H1 (cell line): ENCODE measurements at regions not wholly inside any gene's neighbourhood (a gene's known extent, or its start where the extent isn't known, plus 50 kb on each side); places are given as distances from the start of the nearest gene placed in this dataset.
A peak's percentile ranks its signal among the peaks of the same experiment; 100 is the strongest.

Experiments
- CTCF ChIA-PET: fragments of 300-600 bp; sonication (Branson Sonifier 250); formaldehyde crosslinking; loops from one replicate; lab custom pipeline; 2021; ENCODE audit not compliant: partially characterized antibody; lab: Charles Lee
- POLR2A ChIA-PET: fragments of 300-600 bp; sonication (Branson Sonifier 250); formaldehyde crosslinking; loops from one replicate; lab custom pipeline; 2021; ENCODE audit warnings: inconsistent platforms; ENCODE audit not compliant: partially characterized antibody; lab: Charles Lee
- DNase-seq, 2 experiments: peaks; one replicate each; pipeline versions ENCODE4 v3.0.0 to v3.0.0-alpha.2; 2010 to 2022; ENCODE audit warnings: low spot score in 2 of 2, low read depth in 1 of 2, mixed read lengths in 1 of 2
- FAIRE-seq: peaks from 2 replicates; lab custom pipeline; 2011; peaks lifted over from hg19 to GRCh38; lab: Jason Lieb, UNC
- H2AFZ ChIP-seq: 2 replicates; pipeline ENCODE4 v1.8.1; 2012; ENCODE audit warnings: low read length, inconsistent platforms
- H2AK5ac ChIP-seq: 2 replicates; pipeline ENCODE4 v1.6.1; 2013; ENCODE audit warnings: low read depth, low read length
- H2BK120ac ChIP-seq: replicated peaks from 2 replicates; pipeline ENCODE3; 2013; ENCODE audit warnings: low read depth, low read length, inconsistent platforms
- H2BK12ac ChIP-seq: 2 replicates; pipeline ENCODE4 v1.6.1; 2013; ENCODE audit warnings: low read depth, low read length
- H2BK15ac ChIP-seq: 2 replicates; pipeline ENCODE4 v1.6.1; 2013; ENCODE audit warnings: low read length
- H2BK20ac ChIP-seq: 2 replicates; pipeline ENCODE4 v1.6.1; 2013; ENCODE audit warnings: low read length
- H2BK5ac ChIP-seq: 2 replicates; pipeline ENCODE4 v1.6.1; 2013; ENCODE audit warnings: low read depth, low read length
- H3K14ac ChIP-seq: 2 replicates; pipeline ENCODE4 v1.6.1; 2013; ENCODE audit warnings: inconsistent platforms; ENCODE audit not compliant: insufficient read length
- H3K18ac ChIP-seq: 2 replicates; pipeline ENCODE4 v1.6.1; 2013; ENCODE audit warnings: low read length; ENCODE audit errors: extremely low read depth
- H3K23ac ChIP-seq: 2 replicates; pipeline ENCODE4 v1.6.1; 2013; ENCODE audit warnings: inconsistent platforms; ENCODE audit not compliant: insufficient read length
- H3K23me2 ChIP-seq: 2 replicates; pipeline ENCODE4 v1.6.1; 2013; ENCODE audit warnings: low read depth, low read length
- H3K27ac ChIP-seq: 2 replicates; pipeline ENCODE4 v1.6.1; 2011; ENCODE audit warnings: low read depth, low read length, inconsistent platforms
- H3K27me3 ChIP-seq, 4 experiments: replicated peaks in 1 of 4; 1 replicate in 1 of 4; 2 replicates in 3 of 4; pipeline versions ENCODE4 v1.6.1 to v1.8.1; 2011 to 2013; ENCODE audit warnings: low read length in 3 of 4, mild to moderate bottlenecking in 3 of 4, inconsistent platforms in 2 of 4, mixed read lengths in 2 of 4, moderate library complexity in 1 of 4; ENCODE audit not compliant: control insufficient read depth in 3 of 4, insufficient read depth in 3 of 4; ENCODE audit errors: extremely low read depth in 1 of 4
- H3K36me3 ChIP-seq, 4 experiments: 2 replicates each; pipeline versions ENCODE4 v1.6.1 to v1.8.1; 2011 to 2013; ENCODE audit warnings: mild to moderate bottlenecking in 4 of 4, low read length in 3 of 4, moderate library complexity in 2 of 4, control low read depth in 1 of 4, inconsistent platforms in 1 of 4; ENCODE audit not compliant: insufficient read depth in 4 of 4, control insufficient read depth in 2 of 4
- H3K4ac ChIP-seq: replicated peaks from 2 replicates; pipeline ENCODE3; 2013; ENCODE audit warnings: low read length, low read depth, mixed read lengths, inconsistent platforms; ENCODE audit not compliant: insufficient read length
- H3K4me1 ChIP-seq, 4 experiments: replicated peaks in 1 of 4; 1 replicate in 1 of 4; 2 replicates in 3 of 4; pipeline versions ENCODE4 v1.6.1 to v1.8.1; 2011 to 2013; ENCODE audit warnings: low read length in 3 of 4, inconsistent platforms in 2 of 4, mixed read lengths in 1 of 4; ENCODE audit not compliant: insufficient read depth in 4 of 4, control insufficient read depth in 3 of 4
- H3K4me2 ChIP-seq, 2 experiments: 2 replicates each; pipeline versions ENCODE4 v1.6.1 to v1.8.1; 2011 to 2013; ENCODE audit warnings: low read depth in 2 of 2, low read length in 2 of 2, control low read depth in 1 of 2, inconsistent platforms in 1 of 2, mild to moderate bottlenecking in 1 of 2; ENCODE audit not compliant: insufficient read depth in 1 of 2
- H3K4me3 ChIP-seq, 4 experiments: fragments of 200-600, 300-600 bp in 1 of 4; sonication (generic), shearing (Covaris generic), sonication (Bioruptor Twin) in 1 of 4; 2 replicates each; pipeline versions ENCODE4 v1.5.1 to v1.8.1; 2011 to 2016; ENCODE audit warnings: low read length in 4 of 4, low read depth in 3 of 4, control low read depth in 2 of 4, inconsistent platforms in 2 of 4, mild to moderate bottlenecking in 2 of 4, mixed read lengths in 1 of 4, moderate library complexity in 1 of 4; ENCODE audit not compliant: insufficient read depth in 2 of 4; ENCODE audit errors: extremely low read depth in 1 of 4
- H3K56ac ChIP-seq: replicated peaks from 2 replicates; pipeline ENCODE3; 2013; ENCODE audit warnings: low read depth, mild to moderate bottlenecking, mixed read lengths, low read length, inconsistent platforms; ENCODE audit not compliant: insufficient read length
- H3K79me1 ChIP-seq: 2 replicates; pipeline ENCODE4 v1.6.1; 2013; ENCODE audit warnings: low read depth, low read length, control low read depth
- H3K79me2 ChIP-seq, 2 experiments: 2 replicates each; pipeline versions ENCODE4 v1.6.1 to v1.8.1; 2012 to 2013; ENCODE audit warnings: low read length in 2 of 2, mild to moderate bottlenecking in 2 of 2, inconsistent platforms in 1 of 2; ENCODE audit not compliant: insufficient read depth in 2 of 2, control insufficient read depth in 1 of 2
- H3K9ac ChIP-seq, 4 experiments: replicated peaks in 1 of 4; 1 replicate in 1 of 4; 2 replicates in 3 of 4; pipeline versions ENCODE4 v1.6.1 to v1.8.1; 2011 to 2013; ENCODE audit warnings: low read depth in 3 of 4, low read length in 3 of 4, control low read depth in 2 of 4, mild to moderate bottlenecking in 2 of 4, moderate library complexity in 2 of 4, inconsistent platforms in 1 of 4; ENCODE audit errors: extremely low read depth in 1 of 4
- H3K9me3 ChIP-seq, 2 experiments: 2 replicates each; pipeline versions ENCODE4 v1.6.1 to v1.8.1; 2012 to 2013; ENCODE audit warnings: mild to moderate bottlenecking in 2 of 2, moderate library complexity in 2 of 2, control low read depth in 1 of 2, inconsistent platforms in 1 of 2, low read depth in 1 of 2, low read length in 1 of 2, mixed read lengths in 1 of 2; ENCODE audit not compliant: insufficient read depth in 2 of 2
- H4K20me1 ChIP-seq, 2 experiments: replicated peaks in 1 of 2; 2 replicates each; pipeline versions ENCODE3 to v1.8.1; 2011 to 2013; ENCODE audit warnings: inconsistent platforms in 2 of 2, low read length in 2 of 2, mild to moderate bottlenecking in 1 of 2; ENCODE audit not compliant: insufficient read depth in 2 of 2, control insufficient read depth in 1 of 2
- H4K5ac ChIP-seq: 2 replicates; pipeline ENCODE4 v1.6.1; 2013; ENCODE audit warnings: low read length, low read depth, mixed read lengths, inconsistent platforms; ENCODE audit not compliant: insufficient read length
- H4K8ac ChIP-seq: 2 replicates; pipeline ENCODE4 v1.8.0; 2013; ENCODE audit warnings: mild to moderate bottlenecking, moderate library complexity, low read length, inconsistent platforms; ENCODE audit not compliant: insufficient read depth; ENCODE audit errors: extremely low read depth
- H4K91ac ChIP-seq: replicated peaks from 2 replicates; pipeline ENCODE3; 2013; ENCODE audit warnings: low read length, mixed read lengths, inconsistent platforms; ENCODE audit not compliant: insufficient read length
- SRF ChIP-seq: IDR thresholded peaks from 2 replicates; pipeline ENCODE4 v1.6.1; 2011; ENCODE audit warnings: mild to moderate bottlenecking, low read depth, low read length, moderate library complexity
- TEAD4 ChIP-seq: IDR thresholded peaks from 2 replicates; pipeline ENCODE4 v1.6.1; 2012; ENCODE audit warnings: low read depth, low read length, inconsistent platforms, mixed read lengths
- WGBS, 2 experiments: shearing (Covaris generic) in 1 of 2; methylation state at CpG; one replicate each; pipeline versions ENCODE4 v1.1.6 to v1.1.7; 2013 to 2015; ENCODE audit warnings: low lambda C conversion rate in 2 of 2, mixed read lengths in 2 of 2, inconsistent platforms in 1 of 2, low coverage in 1 of 2, missing lambda C conversion rate in 1 of 2; ENCODE audit not compliant: insufficient replicate concordance in 2 of 2, insufficient coverage in 1 of 2, insufficient read length in 1 of 2; ENCODE audit errors: extremely low coverage in 1 of 2, missing lambda C conversion rate in 1 of 2; 5-methylcytosine and 5-hydroxymethylcytosine counted together

GRCh38 chr7:155230169-155230593 is 67.5 kb upstream of the INSIG1 start:
- Histone ChIP-seq H3K36me3 (no peaks in the 10 kb centered on the region), H3K4me3 (no peak overlapping the region), H2BK120ac (no peak overlapping the region), H4K5ac (no peak overlapping the region), H4K20me1 (no peaks in the 10 kb centered on the region), H3K18ac (no peak overlapping the region), H3K79me2 (no peaks in the 10 kb centered on the region), H2BK5ac (no peak overlapping the region), H3K23me2 (no peaks in the 10 kb centered on the region), H3K23ac (no peak overlapping the region), H3K14ac (no peak overlapping the region), H3K56ac (no peak overlapping the region), H2BK20ac (no peak overlapping the region), H2AFZ (no peak overlapping the region), H3K79me1 (no peaks in the 10 kb centered on the region), H3K9ac (no peak overlapping the region), H3K9me3 (no peaks in the 10 kb centered on the region; a peak in 1 of 4 replicates), H3K27ac (no peak overlapping the region), H2BK15ac (no peak overlapping the region), H2BK12ac (no peak overlapping the region), H3K4me1 (peaks cover 0 to 19% (median 16%) of the 10 kb centered on the region in 4 experiments; a peak in 5 of 7 replicates), H2AK5ac (no peak overlapping the region), H3K4ac (no peak overlapping the region), H3K27me3 (peaks cover 0 to 15% (median 7%) of the 10 kb centered on the region in 4 experiments; a peak in 5 of 7 replicates), H3K4me2 (no peak overlapping the region), H4K91ac (no peak overlapping the region), H4K8ac (no peak overlapping the region)
- CTCF ChIA-PET, result interaction anchor here (0.7 to 1.2 kb wide), 2 partner anchors 16 to 115 kb away, joined by 3 read pairs; no protein-coding TSS in a partner anchor
- TF ChIP-seq TEAD4, result 0 out of 2 replicates have a peak, but pooled peaks have one; percentile 5
- TF ChIP-seq SRF, result no peak
- DNase-seq (no peak), FAIRE-seq (no peak)
- 83% methylated on average over 11 of the region's 11 CpGs; no CpG with 5 or more reads in 1 of the 2 experiments for WGBS, 2 experiments
- POLR2A ChIA-PET, result no interaction called here
